Sigmoid colon (tissue), 6 donors: ENCODE measurements at regions not wholly inside any gene's neighbourhood (a gene's known extent, or its start where the extent isn't known, plus 50 kb on each side); places are given as distances from the start of the nearest gene placed in this dataset.

Source experiments
- DNase-seq: peaks from one replicate; pipeline ENCODE4 v3.0.0-alpha.2; 2019
- H3K27ac ChIP-seq, 4 donors: fragments of 200-600 bp; sonication (generic); one replicate each; pipeline ENCODE4 v1.5.1; 2016 to 2019; ENCODE audit warnings: mild to moderate bottlenecking in 1 of 4
- H3K27me3 ChIP-seq, 3 donors: fragments of 200-600 bp; sonication (generic); one replicate each; pipeline ENCODE4 v1.5.1; 2019; ENCODE audit warnings: mild to moderate bottlenecking in 1 of 3
- H3K36me3 ChIP-seq, 4 donors: fragments of 200-600 bp; sonication (generic); one replicate each; pipeline ENCODE4 v1.5.1; 2016 to 2019
- H3K4me1 ChIP-seq, 4 donors: fragments of 200-600 bp; sonication (generic); one replicate each; pipeline ENCODE4 v1.5.1; 2017 to 2019
- H3K4me3 ChIP-seq, 4 donors: fragments of 200-600 bp; sonication (generic); one replicate each; pipeline ENCODE4 v1.5.1; 2017 to 2019; ENCODE audit warnings: mild to moderate bottlenecking in 2 of 4, moderate library complexity in 1 of 4
- H3K9me3 ChIP-seq, 4 donors: fragments of 200-600 bp in 3 of 4; sonication (generic) in 3 of 4; one replicate each; pipeline versions ENCODE4 v1.5.1 to v1.6.1; 2013 to 2019
- EP300 ChIP-seq, 4 donors: sonication (generic); formaldehyde crosslinking; IDR thresholded peaks; one replicate each; pipeline ENCODE4 v1.6.1; 2017; ENCODE audit warnings: antibody characterized with exemption in 4 of 4
- POLR2A ChIP-seq, 2 donors: fragments of 450-650 bp; IDR thresholded peaks; one replicate each; pipeline ENCODE4 v1.6.1; 2016; ENCODE audit warnings: antibody characterized with exemption in 2 of 2, mild to moderate bottlenecking in 2 of 2, moderate library complexity in 2 of 2
- POLR2AphosphoS5 ChIP-seq, 4 donors: sonication (generic); formaldehyde crosslinking; IDR thresholded peaks; one replicate each; pipeline ENCODE4 v1.6.1; 2017; ENCODE audit warnings: antibody characterized with exemption in 4 of 4
- WGBS, 2 donors: extraction: QIAGEN DNeasy Blood & Tissue Kit; methylation state at CpG; one replicate each; pipeline ENCODE4 v1.1.7; 2013; 5-methylcytosine and 5-hydroxymethylcytosine counted together
- intact Hi-C: fragments of 100-400 bp; cut with DNase I; formaldehyde crosslinking; loops from one replicate; pipeline ENCODE4 v1.15.1; 2023
- TF ChIP-seq, protein P1 (sequence below), 4 experiments: fragments of 450-650 bp in 3 of 4; fragments of 200-600 bp in 1 of 4; IDR thresholded peaks; one replicate each; pipeline ENCODE4 v1.5.1; 2016 to 2019; ENCODE audit warnings: antibody characterized with exemption in 4 of 4, mild to moderate bottlenecking in 3 of 4, moderate library complexity in 2 of 4
- donor health status: healthy with polysubstance abuse.
- donor health status: healthy.

GRCh38 chr2:149661844-149662243, 74.3 kb upstream of the MMADHC start:
- no peaks in the 10 kb centered on the region for H3K36me3 ChIP-seq
- intact Hi-C loops, result no loop called here
- 13 to 45% methylated on average over 1 of the region's 1 CpG for WGBS, 2 donors
- H3K27me3 ChIP-seq, result no peaks in the 10 kb centered on the region
- H3K4me1 ChIP-seq, result peaks cover 0 to 5% (median 0%) of the 10 kb centered on the region in 4 donors
- TF ChIP-seq, protein P1, sequence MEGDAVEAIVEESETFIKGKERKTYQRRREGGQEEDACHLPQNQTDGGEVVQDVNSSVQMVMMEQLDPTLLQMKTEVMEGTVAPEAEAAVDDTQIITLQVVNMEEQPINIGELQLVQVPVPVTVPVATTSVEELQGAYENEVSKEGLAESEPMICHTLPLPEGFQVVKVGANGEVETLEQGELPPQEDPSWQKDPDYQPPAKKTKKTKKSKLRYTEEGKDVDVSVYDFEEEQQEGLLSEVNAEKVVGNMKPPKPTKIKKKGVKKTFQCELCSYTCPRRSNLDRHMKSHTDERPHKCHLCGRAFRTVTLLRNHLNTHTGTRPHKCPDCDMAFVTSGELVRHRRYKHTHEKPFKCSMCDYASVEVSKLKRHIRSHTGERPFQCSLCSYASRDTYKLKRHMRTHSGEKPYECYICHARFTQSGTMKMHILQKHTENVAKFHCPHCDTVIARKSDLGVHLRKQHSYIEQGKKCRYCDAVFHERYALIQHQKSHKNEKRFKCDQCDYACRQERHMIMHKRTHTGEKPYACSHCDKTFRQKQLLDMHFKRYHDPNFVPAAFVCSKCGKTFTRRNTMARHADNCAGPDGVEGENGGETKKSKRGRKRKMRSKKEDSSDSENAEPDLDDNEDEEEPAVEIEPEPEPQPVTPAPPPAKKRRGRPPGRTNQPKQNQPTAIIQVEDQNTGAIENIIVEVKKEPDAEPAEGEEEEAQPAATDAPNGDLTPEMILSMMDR (IDR thresholded peaks at IDR 0.05), result no peak
- no peak for TF ChIP-seq EP300 (IDR thresholded peaks at IDR 0.05)
- TF ChIP-seq POLR2A (IDR thresholded peaks at IDR 0.05), result no peak
- no peak for TF ChIP-seq POLR2AphosphoS5 (IDR thresholded peaks at IDR 0.05)
- DNase-seq, result no peak
- H3K27ac ChIP-seq, result no peak overlapping the region
- no peak overlapping the region for H3K4me3 ChIP-seq
- H3K9me3 ChIP-seq, result no peaks in the 10 kb centered on the region

- H3K27ac ChIP-seq, result no peak overlapping the region
- no peak for TF ChIP-seq POLR2AphosphoS5 (IDR thresholded peaks at IDR 0.05)
- TF ChIP-seq, protein P1 (IDR thresholded peaks at IDR 0.05), result no peak
- H3K36me3 ChIP-seq, result no peaks in the 10 kb centered on the region
- no peaks in the 10 kb centered on the region for H3K27me3 ChIP-seq
- no peaks in the 10 kb centered on the region for H3K9me3 ChIP-seq
- intact Hi-C loops, result no loop called here
- peaks cover 0 to 5% (median 0%) of the 10 kb centered on the region in 4 donors for H3K4me1 ChIP-seq
- no peak for DNase-seq
- H3K4me3 ChIP-seq, result no peak overlapping the region
Measured at GRCh38 chr2:149658553-149658952, 71.0 kb upstream of the MMADHC start.

DNA sequence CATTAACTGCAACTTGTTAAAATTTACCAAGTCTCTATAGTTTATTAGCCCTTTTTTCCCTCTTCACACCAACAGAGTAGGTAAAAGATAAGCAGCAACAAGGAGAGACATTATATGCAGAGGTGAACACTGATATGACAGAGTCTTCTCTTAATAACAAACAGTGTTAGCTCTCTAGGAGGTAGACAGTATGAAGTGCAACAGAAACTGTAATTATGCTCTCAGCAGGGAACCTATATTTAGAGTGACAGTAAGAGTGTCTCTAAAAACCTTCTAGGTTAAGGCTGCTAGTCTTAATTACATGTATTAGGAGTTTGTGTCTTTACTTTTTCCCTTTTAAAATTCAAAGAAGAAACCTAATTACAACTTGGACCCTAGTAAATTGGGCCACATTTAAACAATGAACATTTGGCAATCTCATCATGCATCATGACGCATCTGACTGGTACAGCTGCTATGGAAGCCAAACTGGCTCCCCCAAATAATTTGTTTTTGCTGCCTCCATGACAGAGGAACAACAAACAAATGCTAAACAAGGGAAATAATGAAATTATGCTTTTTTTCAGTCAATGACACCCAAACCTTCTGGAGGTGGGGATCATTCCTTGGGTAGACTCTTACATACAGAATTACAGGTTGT, 69.9 kb upstream of the MMADHC start:
- Histone ChIP-seq H3K4me1 (peaks cover 0 to 5% (median 0%) of the 10 kb centered on the region in 4 donors), H3K4me3 (no peak overlapping the region), H3K36me3 (no peaks in the 10 kb centered on the region), H3K27ac (no peak overlapping the region), H3K27me3 (no peaks in the 10 kb centered on the region), H3K9me3 (no peaks in the 10 kb centered on the region)
- no peak for DNase-seq
- WGBS, 2 donors, result 96 to 97% methylated on average over 1 of the region's 1 CpG
- intact Hi-C loops, result no loop called here
- TF ChIP-seq POLR2AphosphoS5 (IDR thresholded peaks at IDR 0.05) (no peak), POLR2A (IDR thresholded peaks at IDR 0.05) (no peak), EP300 (IDR thresholded peaks at IDR 0.05) (no peak)
- TF ChIP-seq, protein P1 (IDR thresholded peaks at IDR 0.05), result no peak

DNA sequence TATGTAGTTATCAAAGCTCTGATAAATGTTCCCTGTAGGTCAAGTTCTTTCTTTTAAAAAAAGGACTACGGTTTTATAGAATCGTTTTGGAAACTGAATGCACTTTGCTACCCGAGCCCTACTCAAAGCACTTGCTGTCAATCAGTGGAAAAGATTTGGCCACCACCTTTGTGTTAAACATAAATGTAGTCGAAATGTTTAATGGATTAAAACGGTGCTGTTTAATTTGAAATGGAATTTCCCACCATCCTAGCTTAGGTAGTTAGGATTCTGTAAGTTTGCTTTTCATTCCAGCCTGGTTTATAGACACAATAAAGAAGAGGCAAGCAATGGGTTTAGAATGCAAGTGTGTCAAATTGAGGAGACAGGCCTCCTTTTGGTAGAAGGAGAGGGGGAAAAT, 69.4 kb upstream of the MMADHC start:
- H3K9me3 ChIP-seq, result no peaks in the 10 kb centered on the region
- TF ChIP-seq EP300 (IDR thresholded peaks at IDR 0.05) (no peak), POLR2A (IDR thresholded peaks at IDR 0.05) (no peak), POLR2AphosphoS5 (IDR thresholded peaks at IDR 0.05) (no peak)
- TF ChIP-seq, protein P1 (IDR thresholded peaks at IDR 0.05), result no peak

More for the DNA sequence above, 69.4 kb upstream of the MMADHC start:
- H3K27ac ChIP-seq, result no peak overlapping the region
- 60 to 67% methylated on average over 5 of the region's 5 CpGs for WGBS, 2 donors
- no peaks in the 10 kb centered on the region for H3K27me3 ChIP-seq
- DNase-seq, result no peak
- H3K36me3 ChIP-seq, result no peaks in the 10 kb centered on the region
- no peak overlapping the region for H3K4me3 ChIP-seq
- H3K4me1 ChIP-seq, result peaks cover 0 to 3% (median 0%) of the 10 kb centered on the region in 4 donors
- intact Hi-C loops, result no loop called here
